ENCODE measurements at regions not wholly inside any gene's neighbourhood (a gene's known extent, or its start where the extent isn't known, plus 50 kb on each side); places are given as distances from the start of the nearest gene placed in this dataset.

GRCh38 chr5:87900419-87900818 lies 368.2 kb downstream of the TMEM161B start:
- Histone ChIP-seq H3K36me3 (ENCODE audit: insufficient read depth, low read length) (no peaks in the 10 kb centered on the region), H4K20me1 (ENCODE audit: insufficient read depth, low read length) (no peaks in the 10 kb centered on the region; the same call in 1 of the 2 replicates), H3K79me2 (ENCODE audit: insufficient read depth, low read depth, low read length) (no peaks in the 10 kb centered on the region), H3K9me2 (ENCODE audit: insufficient read depth, low read length) (no peaks in the 10 kb centered on the region), H2AFZ (ENCODE audit: low read length) (peak overlapping the region; percentile 73), H3K4me1 (ENCODE audit: insufficient read depth, low read length, poor library complexity, severe bottlenecking) (peaks cover 10% of the 10 kb centered on the region), H3K9me3 (ENCODE audit: low read length) (no peaks in the 10 kb centered on the region), H3K4me3 (ENCODE audit: low read depth, low read length, poor library complexity, severe bottlenecking) (no peak overlapping the region), H3K4me2 (ENCODE audit: low read length) (peak overlapping the region; percentile 41), H3K27ac (ENCODE audit: low read depth, low read length, poor library complexity, severe bottlenecking) (no peak overlapping the region)
- no peak for DNase-seq (ENCODE audit: low spot score)
- TF ChIP-seq CTCF (conservative IDR thresholded peaks at IDR 0.05; ENCODE audit: low read length) (no peak), EZH2phosphoT487 (IDR thresholded peaks at IDR 0.05; ENCODE audit: borderline replicate concordance, low read depth, low read length) (no peak)
- ChIA-PET POLR2A (no interaction called here), CTCF (ENCODE audit: unreplicated experiment) (no interaction called here)
- BruUV-seq (replicated peaks), result no TSS peak
- intact Hi-C loops (cut with micrococcal nuclease; ENCODE audit: unreplicated experiment), result no loop called here

DNA sequence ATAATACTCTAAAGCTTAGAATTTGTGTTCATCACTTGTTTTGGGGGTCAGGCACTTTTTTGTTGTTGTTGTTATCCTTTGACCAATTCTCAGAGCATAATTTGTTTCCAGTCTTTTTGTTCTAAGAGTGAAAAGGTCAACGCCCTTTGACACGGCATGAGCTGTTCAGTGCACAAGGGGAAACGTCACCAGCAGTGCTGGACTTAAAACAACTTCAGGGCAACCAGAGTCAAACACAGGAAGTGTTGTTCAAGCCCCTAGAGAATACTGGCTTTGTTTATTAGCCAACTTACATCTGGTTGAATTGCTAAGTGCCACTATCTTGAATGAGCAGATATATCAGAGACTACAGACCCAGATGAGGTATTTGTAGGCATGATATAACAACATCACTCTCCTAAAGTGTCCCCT lies 368.9 kb downstream of the TMEM161B start:
- peaks cover 10% of the 10 kb centered on the region for H3K4me1 ChIP-seq (ENCODE audit: insufficient read depth, low read length, poor library complexity, severe bottlenecking)
- H3K4me3 ChIP-seq (ENCODE audit: low read depth, low read length, poor library complexity, severe bottlenecking), result no peak overlapping the region
- TF ChIP-seq CTCF (conservative IDR thresholded peaks at IDR 0.05; ENCODE audit: low read length) (no peak), EZH2phosphoT487 (IDR thresholded peaks at IDR 0.05; ENCODE audit: borderline replicate concordance, low read depth, low read length) (no peak)
- ChIA-PET CTCF (ENCODE audit: unreplicated experiment) (no interaction called here), POLR2A (no interaction called here)
- DNase-seq (ENCODE audit: low spot score), result peak; percentile 64
- H3K27ac ChIP-seq (ENCODE audit: low read depth, low read length, poor library complexity, severe bottlenecking), result no peak overlapping the region
- H2AFZ ChIP-seq (ENCODE audit: low read length), result peak overlapping the region; percentile 73
- no peaks in the 10 kb centered on the region; the same call in 1 of the 2 replicates for H4K20me1 ChIP-seq (ENCODE audit: insufficient read depth, low read length)
- H3K36me3 ChIP-seq (ENCODE audit: insufficient read depth, low read length), result no peaks in the 10 kb centered on the region
- BruUV-seq (replicated peaks), result no TSS peak
- intact Hi-C loops (cut with micrococcal nuclease; ENCODE audit: unreplicated experiment), result no loop called here
- H3K9me3 ChIP-seq (ENCODE audit: low read length), result no peaks in the 10 kb centered on the region
- no peaks in the 10 kb centered on the region for H3K79me2 ChIP-seq (ENCODE audit: insufficient read depth, low read depth, low read length)
- H3K4me2 ChIP-seq (ENCODE audit: low read length), result peak overlapping the region; percentile 41
- H3K9me2 ChIP-seq (ENCODE audit: insufficient read depth, low read length), result no peaks in the 10 kb centered on the region

- Histone ChIP-seq H3K4me2 (ENCODE audit: low read length) (peak overlapping the region; percentile 41; the same call in 1 of the 2 replicates), H2AFZ (ENCODE audit: low read length) (peak overlapping the region; percentile 73), H3K36me3 (ENCODE audit: insufficient read depth, low read length) (no peaks in the 10 kb centered on the region), H4K20me1 (ENCODE audit: insufficient read depth, low read length) (no peaks in the 10 kb centered on the region; the same call in 1 of the 2 replicates), H3K9me3 (ENCODE audit: low read length) (no peaks in the 10 kb centered on the region), H3K4me1 (ENCODE audit: insufficient read depth, low read length, poor library complexity, severe bottlenecking) (peaks cover 10% of the 10 kb centered on the region), H3K27ac (ENCODE audit: low read depth, low read length, poor library complexity, severe bottlenecking) (no peak overlapping the region), H3K9me2 (ENCODE audit: insufficient read depth, low read length) (no peaks in the 10 kb centered on the region), H3K79me2 (ENCODE audit: insufficient read depth, low read depth, low read length) (no peaks in the 10 kb centered on the region), H3K4me3 (ENCODE audit: low read depth, low read length, poor library complexity, severe bottlenecking) (no peak overlapping the region)
- no TSS peak for BruUV-seq (replicated peaks)
- TF ChIP-seq EZH2phosphoT487 (IDR thresholded peaks at IDR 0.05; ENCODE audit: borderline replicate concordance, low read depth, low read length) (no peak), CTCF (conservative IDR thresholded peaks at IDR 0.05; ENCODE audit: low read length) (peak; percentile 24; the same call in 1 of the 2 replicates)
- CTCF ChIA-PET (ENCODE audit: unreplicated experiment), result no interaction called here
- POLR2A ChIA-PET, result interaction anchor here (1.1 kb wide), 1 partner anchor 13 kb away, joined by 3 read pairs; no protein-coding TSS in a partner anchor
- no peak for DNase-seq (ENCODE audit: low spot score)
- intact Hi-C loops (cut with micrococcal nuclease; ENCODE audit: unreplicated experiment), result no loop called here
Measured at GRCh38 chr5:87899208-87899661, 369.4 kb downstream of the TMEM161B start.

Data from OCI-LY7 (cell line).